COR-L47 (cell line): ENCODE measurements at regions not wholly inside any gene's neighbourhood (a gene's known extent, or its start where the extent isn't known, plus 50 kb on each side); places are given as distances from the start of the nearest gene placed in this dataset.
"Not testable (repeated sequence)": the region's sequence is repeated elsewhere in the genome, so short reads cannot be mapped to it uniquely, and the experiment has no call there.

ENCODE experiments used
- DNase-seq: peaks from one replicate; lab custom pipeline; 2025; lab: John Stamatoyannopoulos, UW

- DNase-seq = no peak
These were observed 376.7 kb upstream of the DIPK2B start for GRCh38 chrX:45577361-45577760.

GRCh38 chrX:45571453-45571852 lies 370.8 kb upstream of the DIPK2B start:
- DNase-seq = no peak

GRCh38 chrX:45566456-45566855 lies 365.8 kb upstream of the DIPK2B start:
- no peak for DNase-seq

GRCh38 chrX:45557387-45557786 lies 356.7 kb upstream of the DIPK2B start:
- DNase-seq = no peak

GRCh38 chrX:45554736-45555135 lies 354.1 kb upstream of the DIPK2B start:
- DNase-seq = no peak

- DNase-seq = no peak
These were observed 352.7 kb upstream of the DIPK2B start for GRCh38 chrX:45553417-45553816.

GRCh38 chrX:45546697-45547096 lies 346.0 kb upstream of the DIPK2B start:
- DNase-seq = not testable (repeated sequence)

GRCh38 chrX:45540181-45540580 lies 339.5 kb upstream of the DIPK2B start:
- no peak for DNase-seq

GRCh38 chrX:45537936-45538335 lies 337.3 kb upstream of the DIPK2B start:
- DNase-seq = no peak

GRCh38 chrX:45527834-45528233 lies 327.2 kb upstream of the DIPK2B start:
- no peak for DNase-seq

- no peak for DNase-seq
These were observed 324.1 kb upstream of the DIPK2B start for GRCh38 chrX:45524805-45525204.

- no peak for DNase-seq
These were observed 323.6 kb upstream of the DIPK2B start for GRCh38 chrX:45524296-45524695.

- no peak for DNase-seq
These were observed 317.9 kb upstream of the DIPK2B start for GRCh38 chrX:45518552-45518951.

- DNase-seq = no peak
These were observed 316.7 kb upstream of the DIPK2B start for GRCh38 chrX:45517090-45517973.

- DNase-seq = peak; percentile 11
These were observed 314.9 kb upstream of the DIPK2B start for GRCh38 chrX:45515262-45516215.

- no peak for DNase-seq
These were observed 312.4 kb upstream of the DIPK2B start for GRCh38 chrX:45513042-45513441.

- DNase-seq = no peak
These were observed 307.8 kb upstream of the DIPK2B start for GRCh38 chrX:45508454-45508853.

- DNase-seq = no peak
These were observed 305.6 kb upstream of the DIPK2B start for GRCh38 chrX:45506149-45506730.

GRCh38 chrX:45505214-45505613 lies 304.5 kb upstream of the DIPK2B start:
- DNase-seq = no peak

- DNase-seq = not testable (repeated sequence)
These were observed 303.2 kb upstream of the DIPK2B start for GRCh38 chrX:45503787-45504362.

GRCh38 chrX:45502396-45502795 lies 301.7 kb upstream of the DIPK2B start:
- DNase-seq = no peak

- no peak for DNase-seq
These were observed 296.6 kb upstream of the DIPK2B start for GRCh38 chrX:45497290-45497689.
